SK-N-SH (cell line): ENCODE measurements at regions not wholly inside any gene's neighbourhood (a gene's known extent, or its start where the extent isn't known, plus 50 kb on each side); places are given as distances from the start of the nearest gene placed in this dataset.

Experiments
- CTCF ChIA-PET: fragments of 300-600, 350-600 bp; formaldehyde crosslinking; extraction: SDS; loops from one replicate; lab custom pipeline; 2021; lab: Yijun Ruan, JAX
- POLR2A ChIA-PET: fragments of 350-600 bp; sonication (Branson Sonifier 250); formaldehyde crosslinking; extraction: SDS; loops from one replicate; lab custom pipeline; 2020; ENCODE audit warnings: antibody characterized with exemption, inconsistent platforms; lab: Yijun Ruan, JAX
- DNase-seq: peaks from one replicate; pipeline ENCODE4 v3.0.0; 2012
- H2AFZ ChIP-seq: fragments of 200-600 bp; sonication (generic); 2 replicates; pipeline ENCODE4 v1.8.1; 2016; ENCODE audit warnings: antibody characterized with exemption, mild to moderate bottlenecking, low read depth
- H3F3A ChIP-seq: fragments of 200-600 bp; sonication (generic); replicated peaks from 2 replicates; pipeline ENCODE3; 2016; ENCODE audit warnings: antibody characterized with exemption, mild to moderate bottlenecking; ENCODE audit not compliant: insufficient read depth
- H3K27ac ChIP-seq, 2 experiments: fragments of 200-500 bp in 1 of 2; fragments of 200-600 bp in 1 of 2; sonication (Bioruptor generic) in 1 of 2; sonication (generic), shearing (Covaris generic) in 1 of 2; 2 replicates each; pipeline versions ENCODE4 v1.5.1 to v1.6.1; 2014 to 2016; ENCODE audit warnings: low read depth in 2 of 2, inconsistent platforms in 1 of 2, low read length in 1 of 2, mild to moderate bottlenecking in 1 of 2, mixed read lengths in 1 of 2
- H3K27me3 ChIP-seq: fragments of 200-600 bp; sonication (generic), shearing (Covaris generic); 2 replicates; pipeline ENCODE4 v1.6.1; 2016; ENCODE audit warnings: mixed run types; ENCODE audit not compliant: insufficient read depth
- H3K36me3 ChIP-seq, 2 experiments: fragments of 200-500 bp in 1 of 2; fragments of 200-600 bp in 1 of 2; sonication (Bioruptor generic) in 1 of 2; sonication (generic) in 1 of 2; replicated peaks in 1 of 2; 2 replicates each; pipeline versions ENCODE3 to v1.5.1; 2014 to 2016; ENCODE audit warnings: low read length in 1 of 2, mild to moderate bottlenecking in 1 of 2; ENCODE audit not compliant: insufficient read depth in 2 of 2, control insufficient read depth in 1 of 2
- H3K4me1 ChIP-seq, 2 experiments: fragments of 200-500 bp in 1 of 2; fragments of 200-600 bp in 1 of 2; sonication (Bioruptor generic) in 1 of 2; sonication (generic), shearing (Covaris generic) in 1 of 2; 2 replicates each; pipeline versions ENCODE4 v1.5.1 to v1.6.1; 2014 to 2016; ENCODE audit warnings: low read depth in 1 of 2, low read length in 1 of 2, mixed run types in 1 of 2; ENCODE audit not compliant: insufficient read depth in 2 of 2, control insufficient read depth in 1 of 2
- H3K4me2 ChIP-seq: fragments of 200-600 bp; sonication (generic), shearing (Covaris generic); 2 replicates; pipeline ENCODE4 v1.6.1; 2017; ENCODE audit warnings: mixed run types
- H3K4me3 ChIP-seq, 2 experiments: fragments of 200-500 bp in 1 of 2; fragments of 200-600 bp in 1 of 2; sonication (Bioruptor generic) in 1 of 2; sonication (generic), shearing (Covaris generic) in 1 of 2; 2 replicates each; pipeline versions ENCODE4 v1.5.1 to v1.8.1; 2014 to 2016; ENCODE audit warnings: low read depth in 2 of 2, inconsistent platforms in 1 of 2, low read length in 1 of 2, mild to moderate bottlenecking in 1 of 2, mixed read lengths in 1 of 2, moderate library complexity in 1 of 2
- H3K79me2 ChIP-seq: fragments of 200-600 bp; sonication (generic); 2 replicates; pipeline ENCODE4 v1.8.1; 2017; ENCODE audit warnings: mild to moderate bottlenecking; ENCODE audit not compliant: insufficient read depth
- H3K9ac ChIP-seq: fragments of 200-600 bp; sonication (generic); 2 replicates; pipeline ENCODE4 v1.6.1; 2017; ENCODE audit warnings: mixed run types
- H3K9me2 ChIP-seq: fragments of 200-600 bp; sonication (generic); 2 replicates; pipeline ENCODE4 v1.6.1; 2017; ENCODE audit warnings: mixed run types
- H3K9me3 ChIP-seq: fragments of 200-600 bp; sonication (generic); 2 replicates; pipeline ENCODE4 v1.6.1; 2017; ENCODE audit warnings: mixed run types, mild to moderate bottlenecking, moderate library complexity
- H4K20me1 ChIP-seq: fragments of 200-600 bp; sonication (generic); 2 replicates; pipeline ENCODE4 v1.6.1; 2017; ENCODE audit warnings: mild to moderate bottlenecking, mixed run types; ENCODE audit not compliant: insufficient read depth
- CHD2 ChIP-seq: fragments of 150-350 bp; IDR thresholded peaks from 2 replicates; pipeline ENCODE4 v1.6.1; 2018; ENCODE audit warnings: low read length; ENCODE audit not compliant: partially characterized antibody
- ELF1 ChIP-seq: IDR thresholded peaks from 2 replicates; pipeline ENCODE4 v1.4.0; 2012
- EP300 ChIP-seq, 2 experiments: IDR thresholded peaks; 2 replicates each; pipeline versions ENCODE4 v1.4.0 to v1.6.1; 2012; ENCODE audit warnings: borderline replicate concordance in 1 of 2, low read depth in 1 of 2, low read length in 1 of 2
- FOSL2 ChIP-seq: IDR thresholded peaks from 2 replicates; pipeline ENCODE4 v1.4.0; 2012; ENCODE audit warnings: low read depth, mild to moderate bottlenecking, moderate library complexity, borderline replicate concordance
- FOXJ3 ChIP-seq: sonication (generic); formaldehyde crosslinking; IDR thresholded peaks from 2 replicates; pipeline ENCODE4 v1.5.1; 2020; ENCODE audit warnings: mild to moderate bottlenecking, missing genetic modification reagents
- FOXM1 ChIP-seq: IDR thresholded peaks from 2 replicates; pipeline ENCODE4 v1.4.0; 2012; ENCODE audit warnings: low read depth, mild to moderate bottlenecking
- GABPA ChIP-seq: IDR thresholded peaks from 2 replicates; pipeline ENCODE4 v1.4.0; 2012; ENCODE audit warnings: low read depth, mild to moderate bottlenecking
- GATA2 ChIP-seq: sonication (generic); formaldehyde crosslinking; IDR thresholded peaks from 2 replicates; pipeline ENCODE4 v1.5.0; 2020; ENCODE audit warnings: mild to moderate bottlenecking, missing genetic modification reagents
- IRF3 ChIP-seq: fragments of 150-350 bp; IDR thresholded peaks from 2 replicates; pipeline ENCODE4 v1.6.1; 2016; ENCODE audit warnings: mild to moderate bottlenecking, low read depth, low read length
- JUND ChIP-seq: IDR thresholded peaks from 2 replicates; pipeline ENCODE4 v1.4.0; 2012
- MEF2A ChIP-seq: IDR thresholded peaks from 2 replicates; pipeline ENCODE4 v1.4.0; 2012; ENCODE audit warnings: low read depth, borderline replicate concordance
- MXI1 ChIP-seq: IDR thresholded peaks from 2 replicates; pipeline ENCODE4 v1.6.1; 2012; ENCODE audit warnings: mild to moderate bottlenecking, low read depth, low read length, improper control_type of control experiment
- NFIC ChIP-seq: IDR thresholded peaks from 2 replicates; pipeline ENCODE4 v1.4.0; 2012; ENCODE audit warnings: borderline replicate concordance
- NRF1 ChIP-seq: IDR thresholded peaks from 2 replicates; pipeline ENCODE4 v1.6.1; 2012; ENCODE audit warnings: low read depth, mild to moderate bottlenecking, low read length
- PBX3 ChIP-seq: IDR thresholded peaks from 2 replicates; pipeline ENCODE4; 2012
- POLR2AphosphoS5 ChIP-seq: IDR thresholded peaks from 2 replicates; pipeline ENCODE4 v1.6.1; 2012; ENCODE audit warnings: low read depth, low read length
- RAD21 ChIP-seq: IDR thresholded peaks from 2 replicates; pipeline ENCODE4 v1.6.1; 2012; ENCODE audit warnings: mild to moderate bottlenecking, low read length
- RCOR1 ChIP-seq: fragments of 150-350 bp; IDR thresholded peaks from 2 replicates; pipeline ENCODE4 v1.6.1; 2017; ENCODE audit warnings: antibody characterized with exemption, low read length
- RFX5 ChIP-seq: IDR thresholded peaks from 2 replicates; pipeline ENCODE4 v1.6.1; 2012; ENCODE audit warnings: mild to moderate bottlenecking, improper control_type of control experiment, low read length
- SIN3A ChIP-seq: IDR thresholded peaks from 2 replicates; pipeline ENCODE4 v1.6.1; 2012; ENCODE audit warnings: low read depth, mild to moderate bottlenecking, low read length, moderate library complexity, borderline replicate concordance
- SMC3 ChIP-seq: IDR thresholded peaks from 2 replicates; pipeline ENCODE4 v1.6.1; 2012; ENCODE audit warnings: low read depth, low read length, improper control_type of control experiment
- TCF12 ChIP-seq: IDR thresholded peaks from 2 replicates; pipeline ENCODE4 v1.4.0; 2012
- USF1 ChIP-seq: IDR thresholded peaks from 2 replicates; pipeline ENCODE4 v1.4.0; 2012; ENCODE audit warnings: low read depth, borderline replicate concordance
- YY1 ChIP-seq: IDR thresholded peaks from 2 replicates; pipeline ENCODE4 v1.4.0; 2012; ENCODE audit warnings: low read depth, mild to moderate bottlenecking
- WGBS: methylation state at CpG from one replicate; pipeline ENCODE4 v1.1.6; 2017; ENCODE audit warnings: low lambda C conversion rate; 5-methylcytosine and 5-hydroxymethylcytosine counted together
- TF ChIP-seq, protein P1 (sequence below): IDR thresholded peaks from 2 replicates; pipeline ENCODE4 v1.4.0; 2012; ENCODE audit warnings: low read depth
- TF ChIP-seq, protein P2 (sequence below): fragments of 200-600 bp; sonication (generic); IDR thresholded peaks from 2 replicates; pipeline ENCODE4 v1.6.1; 2017; ENCODE audit warnings: antibody characterized with exemption, mild to moderate bottlenecking, moderate library complexity
- TF ChIP-seq, protein P3 (sequence below): fragments of 150-350 bp; IDR thresholded peaks from 2 replicates; pipeline ENCODE4 v1.6.1; 2017; ENCODE audit warnings: antibody characterized with exemption, low read length, low read depth, borderline replicate concordance

DNA sequence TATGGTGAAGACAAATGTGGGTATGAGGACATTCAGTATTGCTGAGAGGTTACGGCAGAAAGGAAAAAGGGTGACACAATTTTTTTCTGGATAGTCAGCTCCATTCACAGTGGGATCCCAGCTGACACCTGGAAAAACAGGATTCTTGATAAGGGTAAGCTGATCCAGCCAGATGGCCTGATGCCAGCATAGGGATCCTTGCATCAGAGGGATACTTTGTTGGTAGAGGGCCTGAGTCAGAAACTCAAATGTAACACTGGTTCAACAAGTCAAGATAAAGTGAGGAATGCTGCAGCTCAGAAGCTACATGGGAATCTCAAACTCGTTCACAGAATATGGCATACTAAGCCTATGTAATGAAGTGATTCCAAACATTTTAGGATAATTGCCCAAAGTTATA lies 726.7 kb downstream of the C4orf33 start:
- CTCF ChIA-PET = no interaction called here
- H3K4me2 ChIP-seq = no peak overlapping the region
- no peaks in the 10 kb centered on the region for H3K9me2 ChIP-seq
- no peak overlapping the region for H2AFZ ChIP-seq
- TF ChIP-seq NRF1 (no peak), PBX3 (no peak), CHD2 (no peak), TCF12 (no peak), GABPA (no peak), NFIC (no peak), RCOR1 (no peak), USF1 (no peak), ELF1 (no peak), YY1 (no peak), FOXM1 (no peak), MEF2A (no peak), RAD21 (no peak), JUND (no peak), MXI1 (no peak), IRF3 (no peak), FOSL2 (no peak), POLR2AphosphoS5 (no peak), RFX5 (no peak)
- TF ChIP-seq, protein P1, sequence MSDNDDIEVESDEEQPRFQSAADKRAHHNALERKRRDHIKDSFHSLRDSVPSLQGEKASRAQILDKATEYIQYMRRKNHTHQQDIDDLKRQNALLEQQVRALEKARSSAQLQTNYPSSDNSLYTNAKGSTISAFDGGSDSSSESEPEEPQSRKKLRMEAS = no peak
- no peak for DNase-seq
- no peaks in the 10 kb centered on the region for H3F3A ChIP-seq
- H3K9me3 ChIP-seq = no peaks in the 10 kb centered on the region
- no peaks in the 10 kb centered on the region for H3K79me2 ChIP-seq
- POLR2A ChIA-PET = no interaction called here
- no peaks in the 10 kb centered on the region for H4K20me1 ChIP-seq
- H3K4me1 ChIP-seq = no peaks in the 10 kb centered on the region
- no peaks in the 10 kb centered on the region for H3K27me3 ChIP-seq
- no peak overlapping the region for H3K9ac ChIP-seq
- no peaks in the 10 kb centered on the region for H3K36me3 ChIP-seq
- H3K27ac ChIP-seq = no peak overlapping the region
- no peak overlapping the region for H3K4me3 ChIP-seq
- 25% methylated on average over 2 of the region's 2 CpGs for WGBS

DNA sequence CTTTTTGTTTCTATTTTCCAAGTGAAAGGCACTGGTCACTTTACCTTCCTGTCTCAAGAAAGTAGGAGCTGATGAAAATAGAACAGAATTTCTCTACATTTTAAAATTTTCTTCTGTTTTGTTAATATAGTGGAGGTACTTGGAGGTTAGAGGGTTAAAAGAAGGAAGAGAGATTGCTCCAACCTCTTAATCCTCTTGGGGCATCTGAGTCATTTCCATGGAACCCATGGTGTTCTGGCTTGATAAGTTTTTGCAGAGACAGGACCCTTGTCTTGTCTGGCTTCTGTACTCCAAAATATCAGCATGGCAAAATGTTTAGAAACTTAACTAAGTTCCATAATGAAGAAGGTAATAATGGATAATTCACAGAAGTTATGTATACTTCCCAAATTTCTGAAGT lies 727.2 kb downstream of the C4orf33 start:
- no peaks in the 10 kb centered on the region for H4K20me1 ChIP-seq
- no peaks in the 10 kb centered on the region for H3K79me2 ChIP-seq
- H3F3A ChIP-seq = no peaks in the 10 kb centered on the region
- no peak overlapping the region for H3K4me2 ChIP-seq
- no peaks in the 10 kb centered on the region for H3K27me3 ChIP-seq
- no peaks in the 10 kb centered on the region for H3K4me1 ChIP-seq
- H2AFZ ChIP-seq = no peak overlapping the region
- no peaks in the 10 kb centered on the region for H3K36me3 ChIP-seq
- DNase-seq = no peak
- POLR2A ChIA-PET = no interaction called here
- no peaks in the 10 kb centered on the region for H3K9me2 ChIP-seq
- H3K27ac ChIP-seq = no peak overlapping the region
- no peak overlapping the region for H3K9ac ChIP-seq
- no peak overlapping the region for H3K4me3 ChIP-seq
- H3K9me3 ChIP-seq = no peaks in the 10 kb centered on the region
- CTCF ChIA-PET = no interaction called here
- no peak for TF ChIP-seq CHD2
- no peak for TF ChIP-seq YY1
- TF ChIP-seq, protein P2, sequence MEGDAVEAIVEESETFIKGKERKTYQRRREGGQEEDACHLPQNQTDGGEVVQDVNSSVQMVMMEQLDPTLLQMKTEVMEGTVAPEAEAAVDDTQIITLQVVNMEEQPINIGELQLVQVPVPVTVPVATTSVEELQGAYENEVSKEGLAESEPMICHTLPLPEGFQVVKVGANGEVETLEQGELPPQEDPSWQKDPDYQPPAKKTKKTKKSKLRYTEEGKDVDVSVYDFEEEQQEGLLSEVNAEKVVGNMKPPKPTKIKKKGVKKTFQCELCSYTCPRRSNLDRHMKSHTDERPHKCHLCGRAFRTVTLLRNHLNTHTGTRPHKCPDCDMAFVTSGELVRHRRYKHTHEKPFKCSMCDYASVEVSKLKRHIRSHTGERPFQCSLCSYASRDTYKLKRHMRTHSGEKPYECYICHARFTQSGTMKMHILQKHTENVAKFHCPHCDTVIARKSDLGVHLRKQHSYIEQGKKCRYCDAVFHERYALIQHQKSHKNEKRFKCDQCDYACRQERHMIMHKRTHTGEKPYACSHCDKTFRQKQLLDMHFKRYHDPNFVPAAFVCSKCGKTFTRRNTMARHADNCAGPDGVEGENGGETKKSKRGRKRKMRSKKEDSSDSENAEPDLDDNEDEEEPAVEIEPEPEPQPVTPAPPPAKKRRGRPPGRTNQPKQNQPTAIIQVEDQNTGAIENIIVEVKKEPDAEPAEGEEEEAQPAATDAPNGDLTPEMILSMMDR = no peak
- no peak for TF ChIP-seq JUND
- TF ChIP-seq SIN3A = no peak
- no peak for TF ChIP-seq MXI1
- no peak for TF ChIP-seq TCF12
- no peak for TF ChIP-seq NRF1
- no peak for TF ChIP-seq RAD21
- TF ChIP-seq MEF2A = no peak
- no peak for TF ChIP-seq FOXJ3 (CRISPR knock-in tag)
- no peak for TF ChIP-seq RCOR1
- TF ChIP-seq EP300 (IDR thresholded peaks at IDR 0.05; ENCODE audit: borderline replicate concordance in 1 of 2, low read depth in 1 of 2, low read length in 1 of 2) = no peak
- no peak for TF ChIP-seq SMC3
- TF ChIP-seq, protein P3, sequence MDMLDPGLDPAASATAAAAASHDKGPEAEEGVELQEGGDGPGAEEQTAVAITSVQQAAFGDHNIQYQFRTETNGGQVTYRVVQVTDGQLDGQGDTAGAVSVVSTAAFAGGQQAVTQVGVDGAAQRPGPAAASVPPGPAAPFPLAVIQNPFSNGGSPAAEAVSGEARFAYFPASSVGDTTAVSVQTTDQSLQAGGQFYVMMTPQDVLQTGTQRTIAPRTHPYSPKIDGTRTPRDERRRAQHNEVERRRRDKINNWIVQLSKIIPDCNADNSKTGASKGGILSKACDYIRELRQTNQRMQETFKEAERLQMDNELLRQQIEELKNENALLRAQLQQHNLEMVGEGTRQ = no peak
- TF ChIP-seq GATA2 (CRISPR knock-in tag) = no peak
